Keratinocyte (primary cell): ENCODE measurements at regions not wholly inside any gene's neighbourhood (a gene's known extent, or its start where the extent isn't known, plus 50 kb on each side); places are given as distances from the start of the nearest gene placed in this dataset.

ENCODE experiments used
- DNase-seq: peaks from one replicate; pipeline ENCODE4 v3.0.0-alpha.2; 2011; ENCODE audit warnings: low read depth, missing footprints, low spot score
- FAIRE-seq: peaks from 2 replicates; lab custom pipeline; 2011; peaks lifted over from hg19 to GRCh38; lab: Jason Lieb, UNC
- H2AFZ ChIP-seq: 2 replicates; pipeline ENCODE4 v1.6.0; 2012; ENCODE audit warnings: low read length, control low read depth, inconsistent platforms; ENCODE audit not compliant: control insufficient read depth
- H3K27ac ChIP-seq: 2 replicates; pipeline ENCODE4 v1.5.1; 2011; ENCODE audit warnings: low read length; ENCODE audit not compliant: control insufficient read depth, insufficient read depth
- H3K27me3 ChIP-seq: 3 replicates; pipeline ENCODE4 v1.6.0; 2011; ENCODE audit warnings: low read length; ENCODE audit not compliant: control insufficient read depth, insufficient read depth; ENCODE audit errors: extremely low read depth
- H3K36me3 ChIP-seq, 2 experiments: 2 replicates in 1 of 2; 3 replicates in 1 of 2; pipeline ENCODE4 v1.5.1; 2011; ENCODE audit warnings: low read length in 2 of 2, mild to moderate bottlenecking in 1 of 2; ENCODE audit not compliant: control insufficient read depth in 2 of 2, insufficient read depth in 2 of 2; ENCODE audit errors: extremely low read depth in 1 of 2
- H3K4me1 ChIP-seq: 3 replicates; pipeline ENCODE4 v1.5.1; 2011; ENCODE audit warnings: low read length; ENCODE audit not compliant: control insufficient read depth, insufficient read depth; ENCODE audit errors: extremely low read depth
- H3K4me2 ChIP-seq: 3 replicates; pipeline ENCODE4 v1.6.0; 2011; ENCODE audit warnings: low read depth, low read length; ENCODE audit not compliant: control insufficient read depth, insufficient read depth; ENCODE audit errors: extremely low read depth
- H3K4me3 ChIP-seq, 3 experiments: fragments of 200-600 bp in 1 of 3; sonication (generic) in 1 of 3; 2 replicates in 2 of 3; 3 replicates in 1 of 3; pipeline ENCODE4 v1.5.1; 2011 to 2016; ENCODE audit warnings: low read length in 3 of 3, mild to moderate bottlenecking in 3 of 3, control low read depth in 2 of 3, inconsistent platforms in 1 of 3, low read depth in 1 of 3, mixed read lengths in 1 of 3, mixed run types in 1 of 3, moderate library complexity in 1 of 3; ENCODE audit not compliant: control insufficient read depth in 2 of 3, insufficient read depth in 2 of 3; ENCODE audit errors: extremely low read depth in 1 of 3
- H3K79me2 ChIP-seq: 2 replicates; pipeline ENCODE4 v1.6.0; 2012; ENCODE audit warnings: low read length; ENCODE audit not compliant: control insufficient read depth, insufficient read depth
- H3K9ac ChIP-seq: 3 replicates; pipeline ENCODE4 v1.6.0; 2011; ENCODE audit warnings: low read length; ENCODE audit not compliant: control insufficient read depth, insufficient read depth; ENCODE audit errors: extremely low read depth
- H3K9me1 ChIP-seq: 3 replicates; pipeline ENCODE4 v1.6.0; 2011; ENCODE audit warnings: low read length; ENCODE audit not compliant: control insufficient read depth, insufficient read depth; ENCODE audit errors: extremely low read depth
- H3K9me3 ChIP-seq: 2 replicates; pipeline ENCODE4 v1.5.1; 2012; ENCODE audit warnings: low read depth, low read length; ENCODE audit not compliant: control insufficient read depth
- H4K20me1 ChIP-seq: 3 replicates; pipeline ENCODE4 v1.6.0; 2011; ENCODE audit warnings: low read length; ENCODE audit not compliant: control insufficient read depth, insufficient read depth; ENCODE audit errors: extremely low read depth
- EZH2 ChIP-seq: IDR thresholded peaks from one replicate; pipeline ENCODE4 v1.6.1; 2012; ENCODE audit warnings: inconsistent platforms, mild to moderate bottlenecking, low read length, moderate library complexity
- dilution Hi-C: fragments of 300-500 bp; cut with MboI; formaldehyde crosslinking; loops from one replicate; pipeline ENCODE4 v1.7.0; 2020; ENCODE audit warnings: low sequenced_read_pairs; ENCODE audit not compliant: extremely low pct_ligation_motif_present
- TF ChIP-seq, protein P1 (sequence below), 3 experiments: IDR thresholded peaks in 1 of 3; conservative IDR thresholded peaks in 1 of 3; optimal IDR thresholded peaks in 1 of 3; 2 replicates in 2 of 3; 3 replicates in 1 of 3; pipeline versions ENCODE3 to v1.5.1; 2011; ENCODE audit warnings: low read length in 3 of 3, mild to moderate bottlenecking in 3 of 3, moderate library complexity in 2 of 3, control low read depth in 1 of 3, inconsistent platforms in 1 of 3; ENCODE audit not compliant: insufficient read depth in 2 of 3; ENCODE audit errors: extremely low read depth in 1 of 3

DNA sequence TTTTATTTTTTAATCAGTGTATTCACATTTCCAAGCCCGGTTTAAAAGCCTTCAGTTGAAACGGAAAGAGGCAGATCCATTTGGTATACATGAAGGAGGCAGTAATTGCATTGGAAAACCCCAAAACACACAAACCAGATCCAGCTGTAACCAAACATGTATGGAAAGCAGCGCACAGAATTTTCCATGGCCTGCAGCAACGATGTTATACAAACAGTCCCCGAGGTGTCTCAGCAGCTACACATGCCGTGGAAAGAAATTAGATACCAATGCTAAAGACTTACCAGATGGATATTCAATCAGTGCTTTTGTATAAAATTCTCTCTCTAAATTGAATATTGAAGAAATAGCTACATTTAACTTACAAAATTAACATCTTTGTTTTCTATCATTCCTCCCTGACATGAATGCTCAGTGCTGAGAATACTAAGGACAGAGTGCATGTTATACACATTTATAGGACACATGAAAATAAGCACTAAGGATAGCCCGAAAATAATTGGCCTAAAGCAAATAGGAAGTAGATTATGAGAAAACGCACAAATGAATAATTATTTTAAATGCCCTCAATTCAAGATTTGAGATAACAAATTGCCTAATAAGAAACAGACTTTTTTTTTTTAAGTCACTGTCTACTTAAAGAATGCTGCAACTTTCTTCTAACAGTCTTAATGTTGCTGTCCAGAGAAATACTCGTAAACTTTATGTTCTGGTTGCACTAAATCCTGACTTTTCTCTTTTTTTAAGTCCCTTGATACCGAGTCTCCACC is 713.1 kb downstream of the HDGFL1 start:
- no peaks in the 10 kb centered on the region for H3K4me1 ChIP-seq
- H3K9me3 ChIP-seq = no peaks in the 10 kb centered on the region
- TF ChIP-seq, protein P1, sequence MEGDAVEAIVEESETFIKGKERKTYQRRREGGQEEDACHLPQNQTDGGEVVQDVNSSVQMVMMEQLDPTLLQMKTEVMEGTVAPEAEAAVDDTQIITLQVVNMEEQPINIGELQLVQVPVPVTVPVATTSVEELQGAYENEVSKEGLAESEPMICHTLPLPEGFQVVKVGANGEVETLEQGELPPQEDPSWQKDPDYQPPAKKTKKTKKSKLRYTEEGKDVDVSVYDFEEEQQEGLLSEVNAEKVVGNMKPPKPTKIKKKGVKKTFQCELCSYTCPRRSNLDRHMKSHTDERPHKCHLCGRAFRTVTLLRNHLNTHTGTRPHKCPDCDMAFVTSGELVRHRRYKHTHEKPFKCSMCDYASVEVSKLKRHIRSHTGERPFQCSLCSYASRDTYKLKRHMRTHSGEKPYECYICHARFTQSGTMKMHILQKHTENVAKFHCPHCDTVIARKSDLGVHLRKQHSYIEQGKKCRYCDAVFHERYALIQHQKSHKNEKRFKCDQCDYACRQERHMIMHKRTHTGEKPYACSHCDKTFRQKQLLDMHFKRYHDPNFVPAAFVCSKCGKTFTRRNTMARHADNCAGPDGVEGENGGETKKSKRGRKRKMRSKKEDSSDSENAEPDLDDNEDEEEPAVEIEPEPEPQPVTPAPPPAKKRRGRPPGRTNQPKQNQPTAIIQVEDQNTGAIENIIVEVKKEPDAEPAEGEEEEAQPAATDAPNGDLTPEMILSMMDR (optimal IDR thresholded peaks at IDR 0.05 in 1 of 3, IDR thresholded peaks at IDR 0.05 in 1 of 3, conservative IDR thresholded peaks at IDR 0.05 in 1 of 3; ENCODE audit: extremely low read depth in 1 of 3, insufficient read depth in 2 of 3, low read length in 3 of 3) = no peak
- TF ChIP-seq EZH2 = no peak
- no peak overlapping the region for H3K9ac ChIP-seq
- no peaks in the 10 kb centered on the region for H3K27me3 ChIP-seq
- no peaks in the 10 kb centered on the region for H3K79me2 ChIP-seq
- DNase-seq (no peak), FAIRE-seq (no peak)
- H3K4me3 ChIP-seq = no peak overlapping the region
- no peaks in the 10 kb centered on the region for H4K20me1 ChIP-seq
- H2AFZ ChIP-seq = no peak overlapping the region
- H3K9me1 ChIP-seq = no peaks in the 10 kb centered on the region
- H3K36me3 ChIP-seq = no peaks in the 10 kb centered on the region
- H3K27ac ChIP-seq = no peak overlapping the region
- dilution Hi-C loops = no loop called here
- no peak overlapping the region for H3K4me2 ChIP-seq

DNA sequence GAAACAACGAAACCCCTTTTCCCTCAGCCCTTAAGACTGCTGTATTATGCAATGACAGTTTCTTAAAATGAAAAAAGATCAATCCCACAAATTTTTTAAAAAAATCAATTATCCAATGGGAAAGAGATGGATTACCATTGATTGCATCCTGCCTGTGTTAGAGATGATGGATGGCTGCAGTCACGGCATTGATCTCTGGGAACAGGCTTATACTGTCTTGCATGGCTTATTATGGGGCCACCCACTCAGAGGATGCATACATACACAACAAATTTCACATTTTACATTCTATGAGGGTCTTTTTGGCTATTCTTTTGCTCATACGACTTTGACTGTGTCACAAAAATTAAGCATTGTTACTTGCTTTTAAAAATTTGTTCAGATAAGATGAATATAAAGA is 724.3 kb downstream of the HDGFL1 start:
- Histone ChIP-seq H3K9me3 (no peaks in the 10 kb centered on the region), H3K4me1 (no peaks in the 10 kb centered on the region), H3K27me3 (no peaks in the 10 kb centered on the region), H3K9ac (no peak overlapping the region), H4K20me1 (no peaks in the 10 kb centered on the region), H3K4me3 (no peak overlapping the region), H3K27ac (no peak overlapping the region), H2AFZ (no peak overlapping the region), H3K9me1 (no peaks in the 10 kb centered on the region), H3K79me2 (no peaks in the 10 kb centered on the region), H3K4me2 (no peak overlapping the region), H3K36me3 (no peaks in the 10 kb centered on the region)
- dilution Hi-C loops = no loop called here
- no peak for FAIRE-seq
- DNase-seq = no peak
- no peak for TF ChIP-seq EZH2
- TF ChIP-seq, protein P1 (optimal IDR thresholded peaks at IDR 0.05 in 1 of 3, IDR thresholded peaks at IDR 0.05 in 1 of 3, conservative IDR thresholded peaks at IDR 0.05 in 1 of 3; ENCODE audit: extremely low read depth in 1 of 3, insufficient read depth in 2 of 3, low read length in 3 of 3) = no peak
